GM23248 (cell line): ENCODE measurements at regions not wholly inside any gene's neighbourhood (a gene's known extent, or its start where the extent isn't known, plus 50 kb on each side); places are given as distances from the start of the nearest gene placed in this dataset.

Source experiments
- EZH2 ChIP-seq: fragments of 200-600 bp; sonication (generic); IDR thresholded peaks from 2 replicates; pipeline ENCODE4 v1.6.1; 2018; ENCODE audit warnings: antibody characterized with exemption, mild to moderate bottlenecking; ENCODE audit not compliant: insufficient read depth, poor library complexity, severe bottlenecking
- EZH2phosphoT487 ChIP-seq: fragments of 200-600 bp; sonication (generic); IDR thresholded peaks from 2 replicates; pipeline ENCODE4 v1.6.1; 2018; ENCODE audit warnings: antibody characterized with exemption, moderate library complexity, mild to moderate bottlenecking, low read depth; ENCODE audit not compliant: insufficient read depth

DNA sequence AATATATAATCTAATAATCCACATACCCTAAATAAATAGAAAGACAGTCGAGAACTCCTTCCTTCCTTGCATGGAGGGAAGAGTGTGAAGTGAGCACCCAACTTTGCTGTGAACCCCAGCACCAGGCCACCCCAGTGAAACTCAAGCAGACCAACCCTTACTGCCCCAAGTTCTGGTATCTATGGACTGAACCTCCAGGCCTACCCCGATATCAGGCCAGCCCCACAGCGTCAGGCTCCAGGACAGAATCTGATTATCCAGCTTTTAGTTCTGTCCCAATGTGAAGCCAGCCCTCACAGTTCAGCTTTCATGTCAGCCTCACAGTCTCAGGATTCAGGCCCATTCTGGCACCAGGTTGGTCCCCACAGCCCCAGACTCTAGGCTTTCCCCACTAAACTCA is 1617.2 kb upstream of the AGA start:
- TF ChIP-seq EZH2phosphoT487 (no peak), EZH2 (no peak)
